MM.1S (cell line): ENCODE measurements at regions not wholly inside any gene's neighbourhood (a gene's known extent, or its start where the extent isn't known, plus 50 kb on each side); places are given as distances from the start of the nearest gene placed in this dataset.
A peak's percentile ranks its signal among the peaks of the same experiment; 100 is the strongest.

Experiments used
- DNase-seq: peaks from one replicate; pipeline ENCODE4 v3.0.0-alpha.2; 2015
- H2AFZ ChIP-seq: fragments of 300-600 bp; sonication (generic); 2 replicates; pipeline ENCODE4 v1.6.0; 2016; ENCODE audit warnings: antibody characterized with exemption, low read length
- H3F3A ChIP-seq: fragments of 300-600 bp; sonication (generic); 2 replicates; pipeline ENCODE4 v1.6.1; 2016; ENCODE audit warnings: mild to moderate bottlenecking, antibody characterized with exemption, low read length, moderate library complexity, mixed read lengths; ENCODE audit not compliant: insufficient read depth
- H3K27ac ChIP-seq: fragments of 300-600 bp; sonication (generic); 2 replicates; pipeline ENCODE4 v1.5.1; 2016; ENCODE audit warnings: mild to moderate bottlenecking, low read length
- H3K27me3 ChIP-seq: fragments of 300-600 bp; sonication (generic); replicated peaks from 2 replicates; pipeline ENCODE4 v1.6.0; 2016; ENCODE audit warnings: low read length; ENCODE audit not compliant: insufficient read depth
- H3K36me3 ChIP-seq: fragments of 300-600 bp; sonication (generic); replicated peaks from 2 replicates; pipeline ENCODE4 v1.6.1; 2016; ENCODE audit warnings: mild to moderate bottlenecking, low read length, mixed read lengths; ENCODE audit not compliant: insufficient read depth
- H3K4me1 ChIP-seq: fragments of 300-600 bp; sonication (generic); 2 replicates; pipeline ENCODE4 v1.6.1; 2016; ENCODE audit warnings: low read length, mixed read lengths
- H3K4me2 ChIP-seq: fragments of 300-600 bp; sonication (generic); 2 replicates; pipeline ENCODE4 v1.6.0; 2016; ENCODE audit warnings: low read depth, low read length
- H3K4me3 ChIP-seq: fragments of 300-600 bp; sonication (generic); 2 replicates; pipeline ENCODE4 v1.5.1; 2016; ENCODE audit warnings: low read length, mixed read lengths
- H3K79me2 ChIP-seq: fragments of 300-600 bp; sonication (generic); 2 replicates; pipeline ENCODE4 v1.6.1; 2016; ENCODE audit warnings: mixed run types, low read length, mixed read lengths
- H3K9ac ChIP-seq: fragments of 300-600 bp; sonication (generic); 2 replicates; pipeline ENCODE4 v1.6.1; 2016; ENCODE audit warnings: low read length, mixed read lengths
- H3K9me2 ChIP-seq: fragments of 300-600 bp; sonication (generic); replicated peaks from 2 replicates; pipeline ENCODE4 v1.6.1; 2016; ENCODE audit warnings: mild to moderate bottlenecking, low read length, mixed read lengths; ENCODE audit not compliant: insufficient read depth
- H3K9me3 ChIP-seq: fragments of 300-600 bp; sonication (generic); replicated peaks from 2 replicates; pipeline ENCODE4 v1.6.1; 2016; ENCODE audit warnings: mild to moderate bottlenecking, low read length, mixed read lengths; ENCODE audit not compliant: insufficient read depth
- H4K20me1 ChIP-seq: fragments of 300-600 bp; sonication (generic); 2 replicates; pipeline ENCODE4 v1.6.1; 2016; ENCODE audit warnings: mild to moderate bottlenecking, low read length, moderate library complexity, mixed read lengths; ENCODE audit not compliant: insufficient read depth
- EZH2 ChIP-seq: fragments of 300-600 bp; sonication (generic); optimal IDR thresholded peaks from 2 replicates; pipeline ENCODE3; 2017; ENCODE audit warnings: low read depth, mild to moderate bottlenecking, antibody characterized with exemption, low read length, mixed read lengths
- EZH2phosphoT487 ChIP-seq: fragments of 300-600 bp; sonication (generic); IDR thresholded peaks from 2 replicates; pipeline ENCODE4 v1.6.1; 2018; ENCODE audit warnings: antibody characterized with exemption, low read length
- TF ChIP-seq, protein P1 (sequence below): fragments of 300-600 bp; sonication (generic); IDR thresholded peaks from 2 replicates; pipeline ENCODE4 v1.5.1; 2016; ENCODE audit warnings: antibody characterized with exemption, low read length, mixed read lengths

DNA sequence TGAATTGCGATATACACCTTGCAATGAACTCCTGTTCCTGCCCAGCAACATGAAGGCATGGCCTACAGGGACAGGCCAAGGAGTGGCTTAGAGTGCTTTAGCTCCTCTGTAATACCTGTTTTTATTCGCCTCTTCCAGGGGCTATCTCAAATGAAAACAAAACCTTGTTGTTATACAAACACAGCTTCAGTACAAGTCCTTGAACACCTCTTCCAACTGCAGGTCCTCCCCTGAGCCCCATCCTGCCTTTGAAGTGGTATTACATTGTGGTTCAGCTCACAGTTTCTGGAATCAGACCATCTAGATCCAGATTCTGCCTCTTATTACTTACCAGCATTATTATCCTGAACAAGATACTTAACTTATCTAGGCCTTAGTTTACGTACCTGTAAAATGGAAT lies 83.0 kb upstream of the HNRNPA3 start:
- no peaks in the 10 kb centered on the region for H3K36me3 ChIP-seq
- H3K79me2 ChIP-seq, result no peaks in the 10 kb centered on the region
- H3K27ac ChIP-seq, result no peak overlapping the region
- no peaks in the 10 kb centered on the region for H3K27me3 ChIP-seq
- no peaks in the 10 kb centered on the region for H3K9me3 ChIP-seq
- DNase-seq, result no peak
- H3K4me3 ChIP-seq, result no peak overlapping the region
- H3F3A ChIP-seq, result no peaks in the 10 kb centered on the region
- TF ChIP-seq EZH2phosphoT487 (no peak), EZH2 (no peak)
- TF ChIP-seq, protein P1, sequence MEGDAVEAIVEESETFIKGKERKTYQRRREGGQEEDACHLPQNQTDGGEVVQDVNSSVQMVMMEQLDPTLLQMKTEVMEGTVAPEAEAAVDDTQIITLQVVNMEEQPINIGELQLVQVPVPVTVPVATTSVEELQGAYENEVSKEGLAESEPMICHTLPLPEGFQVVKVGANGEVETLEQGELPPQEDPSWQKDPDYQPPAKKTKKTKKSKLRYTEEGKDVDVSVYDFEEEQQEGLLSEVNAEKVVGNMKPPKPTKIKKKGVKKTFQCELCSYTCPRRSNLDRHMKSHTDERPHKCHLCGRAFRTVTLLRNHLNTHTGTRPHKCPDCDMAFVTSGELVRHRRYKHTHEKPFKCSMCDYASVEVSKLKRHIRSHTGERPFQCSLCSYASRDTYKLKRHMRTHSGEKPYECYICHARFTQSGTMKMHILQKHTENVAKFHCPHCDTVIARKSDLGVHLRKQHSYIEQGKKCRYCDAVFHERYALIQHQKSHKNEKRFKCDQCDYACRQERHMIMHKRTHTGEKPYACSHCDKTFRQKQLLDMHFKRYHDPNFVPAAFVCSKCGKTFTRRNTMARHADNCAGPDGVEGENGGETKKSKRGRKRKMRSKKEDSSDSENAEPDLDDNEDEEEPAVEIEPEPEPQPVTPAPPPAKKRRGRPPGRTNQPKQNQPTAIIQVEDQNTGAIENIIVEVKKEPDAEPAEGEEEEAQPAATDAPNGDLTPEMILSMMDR, result no peak
- no peaks in the 10 kb centered on the region for H3K9me2 ChIP-seq
- H2AFZ ChIP-seq, result no peak overlapping the region
- no peaks in the 10 kb centered on the region for H4K20me1 ChIP-seq
- H3K4me2 ChIP-seq, result no peak overlapping the region
- no peaks in the 10 kb centered on the region for H3K4me1 ChIP-seq
- H3K9ac ChIP-seq, result no peak overlapping the region

DNA sequence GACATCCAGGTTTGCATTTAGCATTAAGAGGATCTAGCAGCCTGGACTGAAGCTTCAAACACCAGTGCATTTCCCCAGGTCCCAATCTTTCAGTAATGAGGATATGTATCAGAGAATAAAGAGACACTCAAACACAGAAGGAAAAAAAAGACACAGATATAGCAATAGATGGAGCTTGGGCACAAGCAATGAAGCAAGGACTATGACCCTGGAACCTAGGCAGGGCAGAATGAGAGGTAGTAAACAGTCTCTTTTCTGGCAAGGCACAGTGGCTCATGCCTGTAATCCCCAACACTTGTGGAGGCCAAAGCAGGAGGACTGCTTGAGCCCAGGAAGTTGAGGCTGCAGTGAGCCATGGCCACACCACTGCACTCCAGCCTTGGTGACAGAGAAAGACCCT lies 80.7 kb upstream of the HNRNPA3 start:
- Histone ChIP-seq H3K9me2 (no peaks in the 10 kb centered on the region), H2AFZ (no peak overlapping the region), H3K27ac (no peak overlapping the region), H3K4me1 (no peaks in the 10 kb centered on the region), H3K4me3 (no peak overlapping the region), H3F3A (no peaks in the 10 kb centered on the region), H4K20me1 (no peaks in the 10 kb centered on the region), H3K9ac (no peak overlapping the region), H3K27me3 (no peaks in the 10 kb centered on the region), H3K79me2 (no peaks in the 10 kb centered on the region), H3K4me2 (no peak overlapping the region), H3K36me3 (no peaks in the 10 kb centered on the region), H3K9me3 (no peaks in the 10 kb centered on the region)
- no peak for DNase-seq
- TF ChIP-seq, protein P1, result no peak
- TF ChIP-seq EZH2 (no peak), EZH2phosphoT487 (no peak)

DNA sequence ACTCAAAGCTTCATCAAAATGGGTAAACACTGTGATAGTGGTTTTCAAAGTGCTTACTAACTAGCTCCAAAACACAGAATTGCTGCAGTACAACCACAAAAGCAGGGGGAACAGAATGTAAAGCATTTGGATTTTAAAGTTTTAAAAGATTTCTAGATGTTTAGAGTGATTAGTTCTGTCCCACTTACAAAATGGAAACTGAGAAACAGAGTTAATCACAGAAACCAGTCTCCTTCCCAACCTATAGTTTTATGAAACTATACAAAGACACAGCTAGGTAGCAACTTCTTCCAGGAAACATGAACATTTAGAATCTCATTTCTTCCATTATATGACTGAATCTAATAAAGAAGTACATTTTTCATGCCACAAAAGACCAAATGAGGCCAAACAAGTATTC lies 73.8 kb upstream of the HNRNPA3 start:
- Histone ChIP-seq H3K79me2 (no peaks in the 10 kb centered on the region), H3K27me3 (no peaks in the 10 kb centered on the region), H3K9ac (no peak overlapping the region), H3F3A (no peaks in the 10 kb centered on the region), H3K9me2 (no peaks in the 10 kb centered on the region), H3K36me3 (no peaks in the 10 kb centered on the region), H3K4me1 (peaks cover 8% of the 10 kb centered on the region), H3K4me2 (0 out of 2 replicates have a peak overlapping the region, but pooled peaks have one; percentile 9), H3K9me3 (no peaks in the 10 kb centered on the region), H4K20me1 (no peaks in the 10 kb centered on the region), H3K4me3 (no peak overlapping the region), H3K27ac (no peak overlapping the region), H2AFZ (no peak overlapping the region)
- DNase-seq, result peak; percentile 15
- TF ChIP-seq EZH2 (no peak), EZH2phosphoT487 (no peak)
- TF ChIP-seq, protein P1, result no peak
